Stomach (tissue), 4 donors: ENCODE measurements at regions not wholly inside any gene's neighbourhood (a gene's known extent, or its start where the extent isn't known, plus 50 kb on each side); places are given as distances from the start of the nearest gene placed in this dataset.

Experiments used
- CTCF ChIP-seq, 7 experiments: fragments of 450-650 bp in 4 of 7; fragments of 200-600 bp in 3 of 7; sonication (generic) in 3 of 7; IDR thresholded peaks; one replicate each; pipeline ENCODE4 v1.5.1; 2016 to 2019; ENCODE audit warnings: antibody characterized with exemption in 7 of 7, control low read depth in 2 of 7, mild to moderate bottlenecking in 1 of 7
- EP300 ChIP-seq: sonication (generic); formaldehyde crosslinking; IDR thresholded peaks from one replicate; pipeline ENCODE4 v1.6.1; 2017; ENCODE audit warnings: antibody characterized with exemption

- TF ChIP-seq CTCF (IDR thresholded peaks at IDR 0.05), result no peak
- TF ChIP-seq EP300, result no peak
These were observed 331.3 kb upstream of the KLF3 start for GRCh38 chr4:38332699-38333098.
